ENCODE measurements at regions not wholly inside any gene's neighbourhood (a gene's known extent, or its start where the extent isn't known, plus 50 kb on each side); places are given as distances from the start of the nearest gene placed in this dataset.

DNA sequence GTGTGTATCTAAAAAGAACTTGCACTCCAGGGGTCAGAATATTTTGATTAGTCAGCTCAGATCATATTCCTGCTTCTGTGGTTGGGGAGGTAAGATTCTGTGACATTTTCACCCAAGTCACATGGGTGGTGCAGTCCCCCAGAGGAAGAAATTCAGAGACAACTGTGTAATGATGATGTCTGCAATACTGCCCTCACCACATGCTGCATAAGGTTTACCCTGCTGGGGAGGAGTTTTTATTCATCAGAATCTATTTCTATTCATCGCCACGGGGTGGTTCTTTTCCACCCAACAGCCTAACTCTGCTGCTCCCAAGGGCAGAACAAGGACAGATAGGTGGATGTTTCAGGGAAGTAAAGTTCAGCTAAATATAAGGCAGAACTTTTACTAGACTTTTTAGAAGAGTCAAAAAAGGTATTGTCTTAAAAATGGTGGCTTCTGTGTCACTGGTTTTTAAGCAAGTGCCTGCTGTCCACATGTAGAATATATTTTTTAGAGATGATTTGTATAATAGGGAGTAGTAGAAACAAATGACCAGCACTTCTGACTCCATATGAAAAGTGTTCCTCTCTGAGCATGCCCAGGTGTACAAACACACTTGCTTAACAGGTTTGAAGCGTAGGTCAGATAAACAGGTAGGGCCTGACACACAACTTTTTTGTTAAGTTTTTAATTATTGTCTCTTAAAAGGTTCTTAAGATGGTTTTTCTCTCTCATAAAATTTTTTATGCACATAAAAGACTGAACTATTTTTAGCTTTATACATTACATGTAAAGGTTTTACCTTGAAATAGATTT lies 352.7 kb downstream of the LRRC70 start:
- ChIA-PET POLR2A (no interaction called here), CTCF (no interaction called here)
- TF ChIP-seq, protein P1, sequence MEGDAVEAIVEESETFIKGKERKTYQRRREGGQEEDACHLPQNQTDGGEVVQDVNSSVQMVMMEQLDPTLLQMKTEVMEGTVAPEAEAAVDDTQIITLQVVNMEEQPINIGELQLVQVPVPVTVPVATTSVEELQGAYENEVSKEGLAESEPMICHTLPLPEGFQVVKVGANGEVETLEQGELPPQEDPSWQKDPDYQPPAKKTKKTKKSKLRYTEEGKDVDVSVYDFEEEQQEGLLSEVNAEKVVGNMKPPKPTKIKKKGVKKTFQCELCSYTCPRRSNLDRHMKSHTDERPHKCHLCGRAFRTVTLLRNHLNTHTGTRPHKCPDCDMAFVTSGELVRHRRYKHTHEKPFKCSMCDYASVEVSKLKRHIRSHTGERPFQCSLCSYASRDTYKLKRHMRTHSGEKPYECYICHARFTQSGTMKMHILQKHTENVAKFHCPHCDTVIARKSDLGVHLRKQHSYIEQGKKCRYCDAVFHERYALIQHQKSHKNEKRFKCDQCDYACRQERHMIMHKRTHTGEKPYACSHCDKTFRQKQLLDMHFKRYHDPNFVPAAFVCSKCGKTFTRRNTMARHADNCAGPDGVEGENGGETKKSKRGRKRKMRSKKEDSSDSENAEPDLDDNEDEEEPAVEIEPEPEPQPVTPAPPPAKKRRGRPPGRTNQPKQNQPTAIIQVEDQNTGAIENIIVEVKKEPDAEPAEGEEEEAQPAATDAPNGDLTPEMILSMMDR (IDR thresholded peaks at IDR 0.05; ENCODE audit: control extremely low read depth, extremely low read depth, low read depth, missing control alignments), result no peak
- DNase-seq (ENCODE audit: extremely low spot score), result no peak

- no peak for DNase-seq (ENCODE audit: extremely low spot score)
- TF ChIP-seq, protein P1 (IDR thresholded peaks at IDR 0.05; ENCODE audit: control extremely low read depth, extremely low read depth, low read depth, missing control alignments), result no peak
Measured at GRCh38 chr5:62922191-62922590, 343.6 kb downstream of the LRRC70 start.

GRCh38 chr5:62920856-62921255 lies 342.2 kb downstream of the LRRC70 start:
- CTCF ChIA-PET, result no interaction called here
- DNase-seq (ENCODE audit: extremely low spot score), result no peak
- TF ChIP-seq, protein P1 (IDR thresholded peaks at IDR 0.05; ENCODE audit: control extremely low read depth, extremely low read depth, low read depth, missing control alignments), result no peak
- POLR2A ChIA-PET, result interaction anchor here (0.5 kb wide), 1 partner anchor 449 kb away, joined by 6 read pairs; no protein-coding TSS in a partner anchor

More at GRCh38 chr5:62922191-62922590, 343.6 kb downstream of the LRRC70 start:
- CTCF ChIA-PET, result no interaction called here
- POLR2A ChIA-PET, result no interaction called here

DNA sequence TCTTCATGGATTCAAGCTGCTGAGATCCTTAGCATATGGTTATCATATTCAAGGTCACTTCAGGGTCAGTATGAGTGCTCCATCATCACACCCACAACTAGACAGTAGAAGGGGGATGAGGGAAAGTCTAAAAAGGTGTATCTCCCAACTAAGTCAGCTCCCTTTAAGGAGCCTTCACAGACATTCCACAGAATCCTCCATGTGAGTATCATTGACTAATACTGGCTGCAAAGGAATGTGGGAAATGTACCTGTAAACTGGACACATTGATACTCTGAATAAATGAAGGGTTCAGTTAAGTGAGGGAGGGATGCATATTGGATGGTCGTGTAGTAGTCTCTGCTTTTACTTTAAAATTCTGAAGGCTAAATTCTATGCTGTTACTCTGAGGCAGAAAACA lies 330.7 kb downstream of the LRRC70 start:
- ChIA-PET POLR2A (no interaction called here), CTCF (interaction anchor here (1.0 to 1.1 kb wide), 2 partner anchors 12 to 48 kb away, joined by 3 read pairs; no protein-coding TSS in a partner anchor)
- no peak for DNase-seq (ENCODE audit: extremely low spot score)
- TF ChIP-seq, protein P1 (IDR thresholded peaks at IDR 0.05; ENCODE audit: control extremely low read depth, extremely low read depth, low read depth, missing control alignments), result no peak

DNA sequence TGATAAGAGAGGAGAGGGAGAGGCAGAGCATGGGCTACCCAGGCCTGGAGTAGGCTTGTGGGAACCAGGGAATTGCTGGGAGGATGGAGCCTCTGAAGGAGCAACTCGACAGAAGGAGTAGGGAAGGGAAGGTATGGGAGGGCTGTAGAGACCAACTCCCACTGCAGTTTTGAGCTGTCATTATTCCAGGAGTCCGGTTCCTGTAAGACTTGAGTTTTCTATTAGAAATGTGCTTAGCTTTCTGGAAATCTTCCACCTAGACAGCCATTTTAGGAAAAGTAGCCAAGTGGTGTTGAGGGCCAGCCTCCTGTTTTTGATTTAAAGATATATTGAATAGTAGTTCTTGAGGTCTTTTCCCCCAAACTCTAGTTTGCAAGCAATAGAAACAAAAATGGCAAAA lies 323.5 kb downstream of the LRRC70 start:
- TF ChIP-seq, protein P1 (IDR thresholded peaks at IDR 0.05; ENCODE audit: control extremely low read depth, extremely low read depth, low read depth, missing control alignments), result no peak
- ChIA-PET POLR2A (no interaction called here), CTCF (no interaction called here)
- no peak for DNase-seq (ENCODE audit: extremely low spot score)

DNA sequence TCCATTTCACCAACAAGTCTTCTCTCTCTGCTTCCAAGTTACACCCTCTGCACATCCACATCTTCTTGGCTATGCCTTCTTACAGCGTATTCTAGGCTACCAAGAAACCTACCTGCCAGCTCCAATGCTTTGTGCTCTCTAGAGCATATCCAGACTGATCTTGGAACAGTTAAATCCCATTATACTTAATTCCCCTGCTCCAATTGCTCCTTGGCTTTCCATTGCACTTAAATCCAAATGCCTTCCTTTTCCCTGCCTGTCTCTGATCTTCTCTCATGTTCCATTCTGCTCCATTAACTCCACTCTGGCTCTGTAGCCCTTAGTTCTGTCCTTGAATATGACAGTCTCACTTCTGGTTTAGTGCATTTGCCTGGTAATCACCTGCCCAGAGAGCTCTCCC lies 322.4 kb downstream of the LRRC70 start:
- DNase-seq (ENCODE audit: extremely low spot score), result no peak
- ChIA-PET POLR2A (no interaction called here), CTCF (no interaction called here)
- TF ChIP-seq, protein P1 (IDR thresholded peaks at IDR 0.05; ENCODE audit: control extremely low read depth, extremely low read depth, low read depth, missing control alignments), result no peak
